Kidney tubule cell (primary cell): ENCODE measurements at regions not wholly inside any gene's neighbourhood (a gene's known extent, or its start where the extent isn't known, plus 50 kb on each side); places are given as distances from the start of the nearest gene placed in this dataset.

ENCODE experiments used
- DNase-seq: peaks from one replicate; pipeline ENCODE4 v3.0.0-alpha.2; 2018; ENCODE audit warnings: low spot score

GRCh38 chr1:29643838-29644440 is 407.6 kb downstream of the PTPRU start:
- DNase-seq = no peak

- no peak for DNase-seq
Measured at GRCh38 chr1:29643281-29643680, 407.0 kb downstream of the PTPRU start.

- no peak for DNase-seq
Measured at GRCh38 chr1:29642519-29642918, 406.2 kb downstream of the PTPRU start.

GRCh38 chr1:29641921-29642320 is 405.6 kb downstream of the PTPRU start:
- DNase-seq = no peak

GRCh38 chr1:29640428-29640785 is 404.1 kb downstream of the PTPRU start:
- peak; percentile 58 for DNase-seq

GRCh38 chr1:29639741-29640427 is 403.6 kb downstream of the PTPRU start:
- peak; percentile 96 for DNase-seq

GRCh38 chr1:29639156-29639736 is 402.9 kb downstream of the PTPRU start:
- peak; percentile 85 for DNase-seq

- DNase-seq = no peak
Measured at GRCh38 chr1:29638281-29638680, 402.0 kb downstream of the PTPRU start.

- no peak for DNase-seq
Measured at GRCh38 chr1:29636936-29637335, 400.6 kb downstream of the PTPRU start.

- no peak for DNase-seq
Measured at GRCh38 chr1:29635501-29636263, 399.4 kb downstream of the PTPRU start.

GRCh38 chr1:29634746-29635335 is 398.5 kb downstream of the PTPRU start:
- DNase-seq = no peak

GRCh38 chr1:29634324-29634723 is 398.0 kb downstream of the PTPRU start:
- DNase-seq = no peak

GRCh38 chr1:29633771-29634170 is 397.4 kb downstream of the PTPRU start:
- DNase-seq = no peak

- no peak for DNase-seq
Measured at GRCh38 chr1:29632806-29633615, 396.7 kb downstream of the PTPRU start.

GRCh38 chr1:29631836-29632805 is 395.8 kb downstream of the PTPRU start:
- no peak for DNase-seq

- DNase-seq = no peak
Measured at GRCh38 chr1:29631361-29631760, 395.0 kb downstream of the PTPRU start.

- no peak for DNase-seq
Measured at GRCh38 chr1:29630756-29631155, 394.4 kb downstream of the PTPRU start.

- no peak for DNase-seq
Measured at GRCh38 chr1:29629814-29630516, 393.6 kb downstream of the PTPRU start.

GRCh38 chr1:29629401-29629800 is 393.1 kb downstream of the PTPRU start:
- no peak for DNase-seq

GRCh38 chr1:29628190-29628589 is 391.9 kb downstream of the PTPRU start:
- no peak for DNase-seq
